ENCODE measurements at regions not wholly inside any gene's neighbourhood (a gene's known extent, or its start where the extent isn't known, plus 50 kb on each side); places are given as distances from the start of the nearest gene placed in this dataset.

DNA sequence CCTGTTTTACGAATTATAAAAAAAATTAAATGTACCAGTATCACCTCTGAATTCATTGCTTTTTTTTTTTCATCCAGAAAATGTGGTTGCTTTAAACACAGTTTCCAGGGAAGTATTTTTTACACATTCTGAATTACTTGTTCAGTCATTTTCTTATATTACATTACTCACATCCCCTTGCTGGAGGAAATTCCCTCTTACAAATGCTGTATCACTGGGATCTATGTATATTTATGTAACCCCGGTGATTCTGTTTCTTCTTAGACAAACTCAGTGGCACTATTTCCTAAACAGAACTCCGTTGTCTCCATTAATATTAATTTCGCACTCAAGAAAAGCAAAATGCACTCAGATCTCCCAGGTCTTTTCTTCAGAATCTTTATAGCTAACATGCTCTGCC is 1078.5 kb upstream of the ZEB2 start:
- no peaks in the 10 kb centered on the region for H3K27me3 ChIP-seq (ENCODE audit: low read length)
- peak overlapping the region; percentile 28 for H3K9ac ChIP-seq (ENCODE audit: low read length)
- TF ChIP-seq EZH2 (IDR thresholded peaks at IDR 0.05; ENCODE audit: low read length, unreplicated experiment) (no peak), CTCF (conservative IDR thresholded peaks at IDR 0.05; ENCODE audit: low read depth, low read length) (no peak), EZH2phosphoT487 (IDR thresholded peaks at IDR 0.05; ENCODE audit: borderline replicate concordance, low read length) (no peak)
- peak overlapping the region; percentile 15; the same call in 1 of the 2 replicates for H2AFZ ChIP-seq (ENCODE audit: low read length)
- H3K4me2 ChIP-seq (ENCODE audit: low read length) = peak overlapping the region; percentile 8
- ChIA-PET CTCF (no interaction called here), POLR2A (ENCODE audit: unreplicated experiment) (no interaction called here)
- DNase-seq (peak; percentile 75), ATAC-seq (peak; percentile 42)
- no peaks in the 10 kb centered on the region for H3K9me3 ChIP-seq (ENCODE audit: low read length)
- H3K36me3 ChIP-seq (ENCODE audit: low read depth, low read length) = no peaks in the 10 kb centered on the region
- peak overlapping the region; percentile 74 for H3K27ac ChIP-seq (ENCODE audit: low read length)
- no peaks in the 10 kb centered on the region for H3F3A ChIP-seq (ENCODE audit: low read length, unreplicated experiment)
- no peak overlapping the region for H3K4me3 ChIP-seq (ENCODE audit: low read length)
- BruUV-seq (replicated peaks) = no TSS peak
- no peaks in the 10 kb centered on the region for H4K20me1 ChIP-seq (ENCODE audit: low read length)
- no peaks in the 10 kb centered on the region for H3K9me2 ChIP-seq (replicated peaks; ENCODE audit: low read length)
- peaks cover 42% of the 10 kb centered on the region for H3K4me1 ChIP-seq (ENCODE audit: insufficient read depth, low read length)
- H3K79me2 ChIP-seq (ENCODE audit: low read length) = no peaks in the 10 kb centered on the region
- intact Hi-C loops (cut with micrococcal nuclease) = no loop called here

DNA sequence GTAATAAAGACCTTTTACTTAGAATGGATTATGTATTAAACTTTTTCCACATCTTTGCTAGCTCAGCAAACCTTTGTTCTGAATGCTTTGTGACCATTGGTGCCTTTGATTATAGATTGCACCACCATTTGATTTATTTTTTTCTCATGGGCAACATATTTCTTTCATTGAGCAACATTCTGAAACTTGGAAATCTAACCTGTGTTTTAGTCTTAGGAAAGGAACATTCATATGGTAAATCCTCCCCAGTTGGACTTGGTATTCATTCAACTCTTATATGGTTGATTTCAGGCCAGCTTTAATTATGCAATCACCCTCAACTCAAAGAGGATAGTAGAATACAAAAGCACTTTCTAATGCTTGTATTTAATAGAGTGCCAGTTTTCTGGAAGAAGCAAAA is 1077.9 kb upstream of the ZEB2 start:
- Histone ChIP-seq H3K27ac (ENCODE audit: low read length) (peak overlapping the region; percentile 74), H3K9me3 (ENCODE audit: low read length) (no peaks in the 10 kb centered on the region), H3K36me3 (ENCODE audit: low read depth, low read length) (no peaks in the 10 kb centered on the region), H3K4me1 (ENCODE audit: insufficient read depth, low read length) (peaks cover 48% of the 10 kb centered on the region), H2AFZ (ENCODE audit: low read length) (no peak overlapping the region), H4K20me1 (ENCODE audit: low read length) (no peaks in the 10 kb centered on the region), H3K4me2 (ENCODE audit: low read length) (peak overlapping the region; percentile 8), H3F3A (ENCODE audit: low read length, unreplicated experiment) (no peaks in the 10 kb centered on the region), H3K4me3 (ENCODE audit: low read length) (no peak overlapping the region), H3K79me2 (ENCODE audit: low read length) (no peaks in the 10 kb centered on the region), H3K27me3 (ENCODE audit: low read length) (no peaks in the 10 kb centered on the region), H3K9ac (ENCODE audit: low read length) (peak overlapping the region; percentile 28), H3K9me2 (replicated peaks; ENCODE audit: low read length) (no peaks in the 10 kb centered on the region)
- no TSS peak for BruUV-seq (replicated peaks)
- TF ChIP-seq CTCF (conservative IDR thresholded peaks at IDR 0.05; ENCODE audit: low read depth, low read length) (no peak), EZH2phosphoT487 (IDR thresholded peaks at IDR 0.05; ENCODE audit: borderline replicate concordance, low read length) (no peak), EZH2 (IDR thresholded peaks at IDR 0.05; ENCODE audit: low read length, unreplicated experiment) (no peak)
- DNase-seq (no peak), ATAC-seq (no peak)
- intact Hi-C loops (cut with micrococcal nuclease) = no loop called here
- ChIA-PET POLR2A (ENCODE audit: unreplicated experiment) (no interaction called here), CTCF (no interaction called here)

DNA sequence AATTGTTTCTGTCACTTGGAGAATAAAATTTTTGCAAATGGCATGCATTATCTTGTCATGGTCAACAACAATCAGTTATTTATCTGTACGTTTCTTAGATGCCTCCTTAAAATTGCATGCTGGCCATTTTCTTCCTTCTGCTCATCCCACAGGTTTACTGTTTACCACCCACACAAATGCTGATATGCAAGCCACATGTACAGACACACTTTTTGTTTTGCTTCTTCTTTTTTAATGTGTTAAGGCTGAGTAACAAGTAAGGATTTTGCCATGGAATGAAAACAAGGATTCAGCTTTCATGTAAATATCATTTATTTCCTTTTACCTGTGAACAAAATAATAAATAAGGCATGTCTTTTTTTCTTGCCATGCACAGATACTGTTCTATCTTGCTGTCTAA is 1077.1 kb upstream of the ZEB2 start:
- Histone ChIP-seq H3K79me2 (ENCODE audit: low read length) (no peaks in the 10 kb centered on the region), H3K4me2 (ENCODE audit: low read length) (no peak overlapping the region), H3K4me1 (ENCODE audit: insufficient read depth, low read length) (peaks cover 54% of the 10 kb centered on the region), H3K9me2 (replicated peaks; ENCODE audit: low read length) (no peaks in the 10 kb centered on the region), H3K4me3 (ENCODE audit: low read length) (no peak overlapping the region), H3K27me3 (ENCODE audit: low read length) (no peaks in the 10 kb centered on the region), H3K36me3 (ENCODE audit: low read depth, low read length) (no peaks in the 10 kb centered on the region), H3K9ac (ENCODE audit: low read length) (no peak overlapping the region), H4K20me1 (ENCODE audit: low read length) (no peaks in the 10 kb centered on the region), H3K27ac (ENCODE audit: low read length) (no peak overlapping the region), H3K9me3 (ENCODE audit: low read length) (0 out of 2 replicates have a peak, but pooled peaks cover 1% of the 10 kb centered on the region), H3F3A (ENCODE audit: low read length, unreplicated experiment) (no peaks in the 10 kb centered on the region), H2AFZ (ENCODE audit: low read length) (no peak overlapping the region)
- no peak for TF ChIP-seq EZH2phosphoT487 (IDR thresholded peaks at IDR 0.05; ENCODE audit: borderline replicate concordance, low read length)
- no peak for TF ChIP-seq EZH2 (IDR thresholded peaks at IDR 0.05; ENCODE audit: low read length, unreplicated experiment)
- TF ChIP-seq CTCF (conservative IDR thresholded peaks at IDR 0.05; ENCODE audit: low read depth, low read length) = no peak
- POLR2A ChIA-PET (ENCODE audit: unreplicated experiment) = no interaction called here
- ATAC-seq (no peak), DNase-seq (no peak)
- CTCF ChIA-PET = no interaction called here
- intact Hi-C loops (cut with micrococcal nuclease) = no loop called here
- no TSS peak for BruUV-seq (replicated peaks)

Data from PC-3 (cell line).